ENCODE measurements at regions not wholly inside any gene's neighbourhood (a gene's known extent, or its start where the extent isn't known, plus 50 kb on each side); places are given as distances from the start of the nearest gene placed in this dataset.
"Not testable (repeated sequence)": the region's sequence is repeated elsewhere in the genome, so short reads cannot be mapped to it uniquely, and the experiment has no call there.

DNA sequence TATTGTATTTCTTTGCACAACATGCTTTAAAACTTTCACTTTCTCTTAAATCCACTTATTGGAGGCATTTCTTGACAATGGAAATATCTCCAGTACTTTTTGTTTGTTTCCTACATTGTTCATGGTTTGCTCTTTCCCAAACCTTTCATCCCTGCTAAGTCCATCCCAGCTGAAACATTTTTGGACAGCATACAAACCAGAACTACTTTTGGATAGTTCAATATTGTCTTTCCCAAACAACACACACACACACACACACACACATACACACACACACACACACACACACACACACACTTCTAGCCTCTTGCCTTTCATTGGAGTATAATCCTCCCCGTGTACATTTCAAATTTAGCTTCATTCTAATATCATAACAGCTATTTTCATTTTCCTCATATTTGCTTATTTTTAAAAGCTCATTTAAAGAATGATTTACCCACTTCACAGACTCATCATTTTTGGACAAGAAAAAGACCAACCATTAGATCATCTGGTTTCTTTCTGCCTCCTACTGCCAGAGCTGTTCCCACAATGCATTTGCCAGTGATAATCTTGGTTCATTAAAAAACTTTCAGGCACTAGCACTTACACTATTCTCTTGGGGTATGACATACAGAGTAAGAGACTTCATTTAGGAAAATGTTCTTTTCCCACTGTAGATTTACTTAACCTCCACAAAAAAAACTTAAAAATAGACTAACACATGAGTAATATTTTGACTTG is 248.1 kb downstream of the CD109 start:
- peak; percentile 61 for DNase-seq (ENCODE audit: low read depth)

DNA sequence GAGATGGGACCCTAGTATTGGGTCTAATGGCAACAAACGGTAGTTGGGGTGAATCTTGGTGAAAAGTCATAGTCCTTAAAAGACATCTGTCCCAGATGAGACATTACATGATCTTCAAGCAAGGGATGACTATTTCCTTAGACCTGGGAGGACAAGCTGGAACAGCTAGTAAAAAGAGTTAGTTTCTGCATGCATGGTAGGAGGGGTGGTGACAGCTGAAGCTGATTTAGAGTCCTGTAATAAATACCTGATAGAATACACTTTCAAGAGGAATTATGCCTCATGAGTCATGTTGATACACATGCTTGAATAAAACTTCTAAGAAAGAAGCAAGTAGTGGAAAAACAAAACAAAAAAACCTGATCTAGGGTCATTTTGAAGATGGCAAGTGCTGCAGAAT is 247.4 kb downstream of the CD109 start:
- no peak for DNase-seq (ENCODE audit: low read depth)

GRCh38 chr6:73942592-73943186 is 246.7 kb downstream of the CD109 start:
- DNase-seq (ENCODE audit: low read depth): no peak

GRCh38 chr6:73941892-73942291 is 245.9 kb downstream of the CD109 start:
- no peak for DNase-seq (ENCODE audit: low read depth)

- no peak for DNase-seq (ENCODE audit: low read depth)
Observed at GRCh38 chr6:73937805-73938204, 241.8 kb downstream of the CD109 start.

DNA sequence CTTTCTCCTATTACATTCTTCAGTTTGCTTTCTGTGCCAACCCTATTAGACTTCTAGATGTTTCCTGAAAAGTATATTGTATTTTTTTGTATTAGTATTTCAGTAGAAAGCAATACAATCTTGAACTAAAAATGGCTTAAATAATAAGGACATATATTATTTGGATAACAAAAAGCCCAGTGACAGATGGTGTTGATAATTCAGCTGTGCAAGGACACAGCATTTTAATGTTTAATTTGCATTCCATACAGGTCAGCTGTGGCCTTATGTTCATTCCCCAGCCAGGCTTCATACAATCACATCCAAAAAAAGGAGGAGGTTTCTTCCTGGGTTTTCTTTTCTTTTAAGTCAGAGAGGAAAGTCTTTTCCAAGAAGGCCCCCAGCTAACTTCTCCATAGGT is 236.9 kb downstream of the CD109 start:
- no peak for DNase-seq (ENCODE audit: low read depth)

GRCh38 chr6:73929405-73929804 is 233.4 kb downstream of the CD109 start:
- no peak for DNase-seq (ENCODE audit: low read depth)

- DNase-seq (ENCODE audit: low read depth): no peak
Observed at GRCh38 chr6:73927421-73927820, 231.4 kb downstream of the CD109 start.

DNA sequence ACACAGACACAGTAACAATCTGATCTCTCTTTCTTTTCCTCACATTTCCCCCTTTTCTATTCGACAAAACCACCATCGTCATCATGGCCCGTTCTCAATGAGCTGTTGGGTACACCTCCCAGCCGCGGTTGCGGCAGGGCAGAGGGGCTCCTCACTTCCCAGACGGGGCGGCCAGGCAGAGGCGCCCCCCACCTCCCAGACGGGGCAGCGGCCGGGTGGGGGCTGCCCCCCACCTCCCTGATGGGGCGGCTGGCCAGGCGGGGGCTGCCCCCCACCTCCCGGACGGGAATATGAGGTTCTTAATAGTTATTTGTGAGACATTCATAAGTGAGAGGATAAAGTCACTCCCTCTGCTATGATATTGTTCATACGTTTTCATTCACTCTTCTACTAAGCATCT is 229.7 kb downstream of the CD109 start:
- not testable (repeated sequence) for DNase-seq (ENCODE audit: low read depth)

GRCh38 chr6:73923905-73924485 is 228.0 kb downstream of the CD109 start:
- DNase-seq (ENCODE audit: low read depth): peak; percentile 43

DNA sequence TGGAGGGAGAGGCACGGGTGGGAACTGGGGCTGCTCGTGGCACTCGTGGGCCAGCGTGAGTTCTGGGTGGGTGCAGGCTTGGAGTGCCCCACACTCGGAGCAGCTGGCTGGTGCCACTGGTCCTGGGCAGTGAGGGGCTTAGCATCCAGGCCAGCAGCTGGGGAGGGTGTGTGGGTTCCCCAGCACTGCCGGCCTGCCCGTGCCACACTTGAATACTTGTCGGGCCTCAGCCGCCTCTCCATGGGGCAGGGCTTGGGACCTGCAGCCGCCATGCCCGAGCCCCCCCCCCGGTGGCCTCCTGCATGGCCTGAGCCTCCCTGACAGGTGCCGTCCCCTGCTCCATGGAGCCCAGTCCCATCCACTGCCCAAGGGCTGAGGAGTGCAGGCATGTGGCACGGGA is 207.2 kb downstream of the CD109 start:
- no peak for DNase-seq (ENCODE audit: low read depth)

GRCh38 chr6:73901986-73902385 is 206.0 kb downstream of the CD109 start:
- no peak for DNase-seq (ENCODE audit: low read depth)

GRCh38 chr6:73901311-73901710 is 205.3 kb downstream of the CD109 start:
- DNase-seq (ENCODE audit: low read depth): no peak

- DNase-seq (ENCODE audit: low read depth): no peak
Observed at GRCh38 chr6:73898599-73898998, 202.6 kb downstream of the CD109 start.

- no peak for DNase-seq (ENCODE audit: low read depth)
Observed at GRCh38 chr6:73893696-73894095, 197.7 kb downstream of the CD109 start.

GRCh38 chr6:73888050-73888449 is 192.0 kb downstream of the CD109 start:
- DNase-seq (ENCODE audit: low read depth): no peak

DNA sequence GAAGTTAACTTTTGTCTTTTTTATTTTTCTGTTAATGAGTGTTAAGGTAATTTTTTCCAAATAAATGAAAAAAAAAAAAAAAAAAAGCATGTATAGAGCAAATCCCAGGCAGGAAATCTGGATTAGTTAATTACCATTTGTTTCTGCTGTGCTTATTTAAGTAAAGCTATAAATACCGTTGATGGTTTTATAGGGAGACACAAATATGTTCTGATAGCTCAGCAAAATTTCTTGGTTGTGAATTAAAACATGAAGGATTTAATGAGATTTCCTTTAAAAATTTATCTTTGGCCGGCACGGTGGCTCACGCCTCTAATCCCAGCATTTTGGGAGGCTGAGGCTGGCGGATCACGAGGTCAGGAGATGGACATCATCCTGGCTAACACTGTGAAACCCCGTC is 189.4 kb downstream of the CD109 start:
- no peak for DNase-seq (ENCODE audit: low read depth)

- DNase-seq (ENCODE audit: low read depth): no peak
Observed at GRCh38 chr6:73884540-73884939, 188.5 kb downstream of the CD109 start.

DNA sequence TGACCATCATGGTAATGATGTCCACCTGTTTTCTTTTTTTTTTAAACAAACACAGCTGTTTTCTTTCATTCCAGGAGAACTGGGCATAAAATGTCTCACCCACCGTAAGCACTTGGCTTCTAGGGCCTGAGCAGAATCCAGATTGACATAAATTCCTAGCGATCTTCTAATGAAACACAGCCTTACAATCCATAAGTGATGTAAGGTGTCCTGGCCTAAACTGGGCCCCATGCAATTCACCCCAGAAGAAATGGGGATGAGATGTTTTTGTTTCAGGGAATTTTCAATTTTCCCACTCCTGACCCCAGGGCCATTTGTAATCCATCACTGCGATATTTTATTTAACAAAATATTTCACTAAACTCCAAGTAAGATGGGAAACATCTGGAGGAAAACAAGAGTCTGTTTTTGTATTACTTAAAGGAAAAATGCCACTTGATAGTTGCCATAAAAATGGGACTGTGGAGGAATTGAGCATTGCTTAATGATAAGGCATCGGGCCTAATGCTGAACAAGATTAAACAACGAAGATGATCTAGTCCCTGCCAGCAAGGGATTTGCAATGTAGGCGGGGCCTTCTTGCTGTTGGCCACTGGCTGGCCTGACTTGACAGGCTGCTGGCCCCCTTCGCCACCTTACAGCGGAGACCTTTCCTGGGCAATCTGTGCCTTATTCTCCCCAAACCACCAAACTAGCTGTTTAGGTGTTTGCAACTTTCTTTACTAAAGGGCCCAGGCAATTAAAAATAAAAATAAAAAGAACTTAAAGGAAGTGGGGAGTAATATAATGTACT is 183.7 kb downstream of the CD109 start:
- DNase-seq (ENCODE audit: low read depth): no peak

DNA sequence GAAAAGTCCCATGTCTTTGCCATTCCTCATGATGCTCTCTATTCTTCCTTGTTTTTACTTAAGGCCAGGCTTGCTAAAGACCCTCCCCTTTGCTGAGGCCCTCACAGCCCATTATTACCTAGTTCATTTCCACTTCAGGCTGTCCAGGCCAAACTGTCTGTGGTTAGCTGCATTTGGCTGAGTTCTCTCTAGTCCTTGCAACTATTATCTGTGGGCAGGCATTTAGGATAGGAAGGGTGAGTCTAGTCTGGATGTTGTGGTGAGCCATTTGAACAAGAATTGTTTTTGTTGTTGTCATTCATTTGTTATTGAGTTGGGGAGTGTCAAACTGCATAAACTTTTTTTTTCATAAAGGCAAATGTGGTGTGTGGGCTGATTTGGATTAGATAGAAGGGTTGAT is 182.4 kb downstream of the CD109 start:
- no peak for DNase-seq (ENCODE audit: low read depth)

Measured in stromal cell of bone marrow (primary cell).